ENCODE measurements at regions not wholly inside any gene's neighbourhood (a gene's known extent, or its start where the extent isn't known, plus 50 kb on each side); places are given as distances from the start of the nearest gene placed in this dataset.
"Not testable (repeated sequence)": the region's sequence is repeated elsewhere in the genome, so short reads cannot be mapped to it uniquely, and the experiment has no call there.

DNA sequence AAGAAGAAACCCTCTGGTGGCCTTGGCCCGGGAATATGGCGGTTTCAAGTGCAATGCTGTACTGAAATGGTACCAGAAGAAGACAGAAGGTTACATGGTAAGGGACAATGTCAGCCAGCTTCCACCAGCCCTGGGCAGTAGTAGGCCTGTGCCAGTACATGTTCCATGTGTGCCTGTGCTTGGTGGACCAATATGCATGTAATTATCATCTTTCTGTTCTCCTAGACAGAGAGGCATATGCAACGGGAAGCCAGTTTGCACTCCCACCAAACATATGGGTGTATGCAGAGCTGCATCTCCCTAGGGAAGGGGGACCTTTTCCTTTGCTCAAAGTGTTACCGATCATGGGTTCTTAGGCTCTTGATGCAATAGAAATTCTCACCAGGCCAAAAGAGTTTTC, 80.9 kb upstream of the ADORA2B start:
- not testable (repeated sequence) for DNase-seq

DNA sequence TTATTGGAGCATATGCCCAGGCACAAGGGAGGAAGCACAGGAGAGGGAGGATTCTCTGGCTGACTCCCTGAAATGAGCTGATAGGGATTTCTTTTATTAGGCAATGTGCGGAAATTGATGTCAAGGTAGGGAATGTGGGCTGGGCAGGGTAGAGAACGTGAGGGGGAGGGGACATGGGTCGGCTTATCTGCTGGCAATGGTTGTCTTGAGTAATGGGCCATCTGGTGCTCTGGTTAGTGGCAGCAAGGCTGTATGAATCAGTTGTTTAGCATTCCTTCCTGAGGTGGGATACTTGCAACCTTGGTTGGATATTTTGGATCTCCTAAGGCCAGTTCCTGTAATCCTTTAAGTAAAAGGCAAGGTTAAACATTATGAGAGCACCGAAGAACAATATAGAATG, 80.5 kb upstream of the ADORA2B start:
- not testable (repeated sequence) for DNase-seq

DNA sequence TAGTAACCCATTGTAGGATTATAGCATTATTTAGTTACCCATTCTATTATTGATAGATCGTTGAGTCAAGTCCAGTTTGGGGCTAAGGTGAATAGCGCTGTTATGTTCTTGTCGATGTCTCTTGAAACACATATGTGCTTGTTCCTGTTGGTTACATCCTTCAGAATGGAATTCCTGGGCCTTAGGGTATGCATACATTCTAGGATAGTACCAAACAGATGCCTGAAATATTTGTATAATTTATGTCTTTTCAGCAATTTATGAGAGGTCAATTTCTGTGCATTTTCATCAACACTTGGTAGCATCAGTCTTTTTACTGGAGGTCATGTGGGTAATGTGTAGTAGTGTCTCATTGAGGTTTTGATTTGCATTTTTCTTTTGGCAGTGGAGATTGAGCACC, 78.9 kb upstream of the ADORA2B start:
- not testable (repeated sequence) for DNase-seq

DNA sequence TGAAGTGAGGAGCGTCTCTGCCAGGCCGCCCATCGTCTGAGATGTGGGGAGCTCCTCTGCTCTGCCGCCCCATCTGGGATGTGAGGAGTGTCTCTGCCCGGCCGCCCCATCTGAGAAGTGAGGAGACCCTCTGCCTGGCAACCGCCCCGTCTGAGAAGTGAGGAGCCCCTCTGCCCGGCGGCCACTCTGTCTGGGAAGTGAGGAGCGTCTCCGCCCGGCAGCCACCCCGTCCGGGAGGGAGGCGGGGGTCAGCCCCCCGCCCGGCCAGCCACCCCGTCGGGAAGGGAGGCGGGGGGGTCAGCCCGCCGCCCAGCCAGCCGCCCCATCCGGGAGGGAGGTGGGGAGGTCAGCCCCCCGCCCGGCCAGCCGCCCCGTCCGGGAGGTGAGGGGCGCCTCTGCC, 77.6 kb upstream of the ADORA2B start:
- DNase-seq = not testable (repeated sequence)

DNA sequence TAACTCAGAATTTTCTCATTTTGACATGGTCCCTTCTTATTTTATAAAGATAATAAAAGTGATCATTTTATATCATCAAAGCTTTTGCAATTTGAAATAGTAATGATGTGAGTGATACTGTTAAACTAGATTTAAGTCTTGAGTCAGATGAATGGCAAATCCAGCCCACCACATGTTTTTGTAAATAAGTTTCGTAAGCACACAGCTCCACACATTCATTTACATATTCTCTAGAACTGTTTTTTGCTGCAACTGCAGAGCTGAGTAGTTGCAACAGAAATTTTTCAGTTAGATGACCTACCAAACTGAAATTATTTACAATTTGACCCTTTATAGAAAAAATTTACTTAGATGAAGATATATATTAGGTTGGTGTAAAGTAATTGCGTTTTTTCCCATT, 75.1 kb upstream of the ADORA2B start:
- not testable (repeated sequence) for DNase-seq

DNA sequence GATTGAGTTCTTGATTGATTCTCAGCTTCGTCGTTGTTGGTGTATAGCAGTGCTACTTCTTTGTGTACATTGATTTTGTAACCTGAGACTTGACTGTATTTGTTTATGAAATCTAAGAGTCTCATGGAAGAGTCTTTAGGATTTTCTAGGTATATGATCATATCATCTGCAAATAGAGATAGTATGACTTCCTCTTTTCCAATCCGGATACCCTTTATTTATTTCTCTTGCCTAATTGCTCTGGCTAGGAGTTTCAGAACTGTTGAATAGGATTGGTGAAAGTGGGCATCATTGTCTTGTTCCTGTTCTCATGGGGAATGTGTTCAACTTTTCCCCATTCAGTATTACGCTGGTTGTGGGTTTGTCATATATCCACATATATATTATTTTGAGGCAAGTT, 72.3 kb upstream of the ADORA2B start:
- DNase-seq = not testable (repeated sequence)

DNA sequence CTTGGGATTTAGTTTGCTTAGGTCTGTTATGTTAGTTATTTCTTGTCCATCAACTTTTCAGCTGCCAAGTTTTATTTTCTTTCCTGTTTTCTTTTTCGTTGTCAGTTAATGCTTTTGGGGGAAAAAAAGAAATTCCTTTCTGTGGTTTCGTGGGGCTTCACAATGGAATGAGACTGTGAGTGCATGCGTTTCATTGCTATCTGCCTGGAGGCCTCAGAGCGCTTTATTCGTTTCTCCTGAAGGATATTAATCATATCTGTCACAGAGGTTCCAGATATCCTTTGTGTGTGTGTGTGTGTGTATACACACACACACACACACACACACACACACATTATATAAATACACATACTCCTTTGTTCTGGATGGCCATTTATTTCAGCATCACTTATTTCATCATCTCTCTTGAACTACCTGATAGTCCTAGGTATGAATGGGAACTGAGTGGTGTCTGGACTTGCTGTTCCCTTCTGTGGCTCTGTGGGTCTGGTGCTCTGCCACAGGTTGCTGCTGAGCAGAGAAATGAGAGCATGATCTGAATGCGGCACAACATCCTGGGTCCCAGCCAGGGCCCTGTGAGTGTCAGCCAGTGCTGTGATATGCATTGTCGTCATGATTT, 66.9 kb upstream of the ADORA2B start:
- DNase-seq = not testable (repeated sequence)

DNA sequence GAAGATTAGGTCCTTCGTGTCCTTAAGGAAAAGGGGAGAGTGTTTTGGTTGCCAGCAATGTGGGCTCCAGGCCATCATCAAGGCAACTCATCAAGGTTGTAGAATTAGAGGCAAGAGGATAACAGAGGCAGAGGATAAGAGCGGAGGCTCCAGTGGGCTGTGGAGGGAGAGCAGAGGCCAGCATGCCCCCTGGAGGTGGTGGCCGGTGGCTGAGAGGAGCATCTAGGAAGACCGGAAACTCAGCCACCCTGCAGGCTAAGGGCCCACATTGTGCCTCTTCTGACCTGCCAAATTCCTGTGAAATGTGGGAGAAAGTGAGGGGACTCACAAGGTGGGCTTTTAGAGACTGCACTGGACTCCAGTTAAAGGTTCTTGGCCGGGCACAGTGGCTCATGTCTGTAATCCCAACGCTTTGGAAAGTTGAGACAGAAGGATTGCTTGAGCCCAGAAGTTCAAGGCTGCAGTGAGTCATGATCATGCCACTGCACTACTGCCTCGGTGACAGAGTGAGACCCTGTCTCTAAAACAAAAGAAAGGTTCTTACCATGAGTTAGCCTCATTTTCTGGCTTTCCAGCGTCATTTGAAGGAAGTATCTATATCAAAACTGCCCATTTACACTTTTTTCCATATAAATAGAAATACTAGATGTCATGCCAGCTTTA, 62.7 kb upstream of the ADORA2B start:
- DNase-seq = no peak

DNA sequence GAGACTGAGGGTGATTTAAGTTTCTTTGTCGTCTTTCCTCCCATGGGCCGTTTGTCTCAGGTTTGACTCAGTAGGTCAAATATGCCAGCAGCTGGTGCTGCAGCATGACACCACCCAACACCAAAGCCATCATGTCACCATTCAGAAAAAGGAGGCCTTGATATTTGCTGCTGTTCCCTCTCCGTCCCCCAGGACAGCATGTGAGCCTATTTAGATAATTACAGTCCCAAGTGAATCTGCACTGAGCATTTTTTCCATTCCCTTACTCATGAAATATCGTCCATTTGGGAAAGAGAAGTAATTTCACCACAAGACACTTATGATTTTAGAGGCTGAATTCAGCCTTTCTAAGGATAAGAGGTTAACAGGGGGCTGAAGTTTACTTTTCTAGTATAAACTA, 62.2 kb upstream of the ADORA2B start:
- DNase-seq = no peak

DNA sequence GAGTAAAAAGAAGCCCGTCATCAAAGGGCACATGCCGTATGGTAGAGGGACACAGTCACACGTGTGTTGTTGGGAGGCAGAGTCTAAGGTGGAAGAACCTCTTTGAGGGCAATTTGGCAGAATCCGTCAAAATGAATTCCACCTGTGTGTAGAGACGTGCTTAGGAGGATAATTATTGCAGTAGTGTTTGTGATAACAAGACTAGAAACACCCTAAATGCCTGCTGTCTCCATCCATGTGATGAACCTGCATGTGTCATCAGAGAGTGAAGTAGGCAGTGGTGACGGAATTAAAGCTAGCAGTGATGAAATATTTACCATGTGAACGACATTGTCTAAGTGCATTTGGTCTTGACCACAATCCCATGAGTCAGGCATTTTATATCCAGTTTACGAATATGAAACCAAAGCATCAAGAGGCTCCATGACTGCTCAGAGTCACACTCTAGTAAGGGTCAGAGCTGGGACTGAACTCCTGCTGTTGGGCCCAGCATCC, 61.3 kb upstream of the ADORA2B start:
- no peak for DNase-seq

DNA sequence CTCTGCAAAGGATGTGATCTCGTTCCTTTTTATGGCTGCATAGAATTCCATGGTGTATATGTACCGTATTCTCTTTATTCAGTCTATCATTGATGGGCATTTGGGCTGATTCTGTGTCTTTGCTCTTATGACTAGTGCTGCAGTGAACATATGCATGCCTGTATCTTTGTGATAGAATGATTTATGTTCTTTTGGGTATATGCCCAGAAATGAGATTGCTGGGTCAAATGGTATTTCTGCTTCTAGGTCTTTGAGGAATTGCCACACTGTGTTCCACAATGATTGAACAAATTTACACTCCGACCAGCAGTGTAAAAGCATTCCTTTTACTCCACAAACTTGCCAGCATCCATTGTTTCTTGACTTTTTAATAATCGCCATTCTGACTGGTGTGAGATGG, 60.2 kb upstream of the ADORA2B start:
- DNase-seq = no peak

DNA sequence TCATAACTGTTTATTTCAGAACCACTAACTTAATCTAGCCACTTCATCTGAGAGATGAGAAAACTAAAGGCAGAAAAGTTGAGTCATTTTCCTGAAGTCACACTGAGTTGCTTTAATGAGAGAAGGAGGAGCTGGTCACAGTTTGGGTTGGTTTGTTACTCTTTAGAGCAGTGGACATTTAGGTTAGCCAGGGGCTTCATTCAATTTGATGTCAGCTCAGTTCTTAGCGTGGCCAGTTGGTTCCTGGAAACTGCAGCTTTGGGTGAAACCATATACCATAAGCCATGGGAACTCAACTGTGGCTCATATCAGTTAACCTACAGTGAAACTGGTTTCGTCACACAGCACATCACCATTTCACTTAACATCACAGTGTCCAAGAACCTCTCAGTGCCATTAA, 59.2 kb upstream of the ADORA2B start:
- DNase-seq = no peak

DNA sequence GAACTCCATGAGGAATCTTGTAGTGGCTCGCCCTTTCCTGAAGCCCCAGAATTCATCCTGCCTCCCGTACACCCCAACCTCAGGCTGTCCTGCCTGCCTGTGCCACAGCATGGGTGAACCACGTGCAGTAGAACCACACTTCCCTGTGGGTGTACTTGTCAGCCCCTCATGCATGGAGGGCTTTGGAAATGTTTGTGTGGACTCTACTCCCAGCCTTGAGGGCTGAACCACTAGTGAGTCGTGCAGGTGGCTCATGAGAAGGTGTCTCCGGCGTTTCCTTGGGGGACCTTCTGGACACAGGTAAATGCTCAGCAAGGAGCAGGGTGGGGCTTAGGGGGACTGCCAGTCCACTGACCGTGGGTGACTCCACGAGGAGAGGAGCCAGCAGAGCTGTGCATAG, 58.7 kb upstream of the ADORA2B start:
- DNase-seq = no peak

DNA sequence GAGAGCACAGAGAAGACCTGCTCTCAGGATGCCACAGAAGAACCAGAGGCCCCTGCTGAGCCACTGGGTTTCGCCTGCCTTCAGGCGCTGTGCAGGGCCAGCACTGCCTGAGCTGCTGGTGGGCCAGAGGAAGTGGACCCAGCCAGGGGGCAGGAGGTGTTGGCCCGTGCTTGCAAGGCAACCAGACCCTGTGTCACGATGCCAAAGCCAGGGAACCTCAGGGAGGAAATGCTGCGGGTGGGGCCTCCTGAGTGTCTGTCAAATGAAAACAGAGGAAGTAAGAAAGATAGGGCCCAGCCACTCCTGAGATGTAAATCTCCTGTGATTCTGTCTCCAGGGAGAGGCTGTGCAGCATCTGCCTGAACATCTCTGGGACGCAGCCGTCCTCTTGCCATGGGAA, 58.1 kb upstream of the ADORA2B start:
- DNase-seq = no peak

DNA sequence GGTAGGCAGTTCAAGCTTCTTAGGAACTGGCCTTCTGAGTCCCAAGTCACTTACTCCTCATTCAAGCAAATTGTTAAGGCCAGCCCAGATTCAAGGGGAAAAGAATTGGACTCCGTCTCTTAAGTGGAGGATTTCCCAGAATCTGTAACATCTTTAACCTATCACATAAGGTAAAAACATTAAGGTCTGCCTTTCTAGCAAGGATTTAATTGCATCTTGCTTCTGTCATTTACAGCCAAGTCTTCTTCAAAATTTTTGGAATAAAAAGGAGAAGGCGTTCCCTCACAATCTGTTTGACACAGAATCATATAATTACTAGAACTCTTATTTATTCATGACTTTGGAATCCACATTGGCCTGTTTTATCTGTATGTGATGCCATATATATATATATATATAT, 56.5 kb upstream of the ADORA2B start:
- DNase-seq = no peak

DNA sequence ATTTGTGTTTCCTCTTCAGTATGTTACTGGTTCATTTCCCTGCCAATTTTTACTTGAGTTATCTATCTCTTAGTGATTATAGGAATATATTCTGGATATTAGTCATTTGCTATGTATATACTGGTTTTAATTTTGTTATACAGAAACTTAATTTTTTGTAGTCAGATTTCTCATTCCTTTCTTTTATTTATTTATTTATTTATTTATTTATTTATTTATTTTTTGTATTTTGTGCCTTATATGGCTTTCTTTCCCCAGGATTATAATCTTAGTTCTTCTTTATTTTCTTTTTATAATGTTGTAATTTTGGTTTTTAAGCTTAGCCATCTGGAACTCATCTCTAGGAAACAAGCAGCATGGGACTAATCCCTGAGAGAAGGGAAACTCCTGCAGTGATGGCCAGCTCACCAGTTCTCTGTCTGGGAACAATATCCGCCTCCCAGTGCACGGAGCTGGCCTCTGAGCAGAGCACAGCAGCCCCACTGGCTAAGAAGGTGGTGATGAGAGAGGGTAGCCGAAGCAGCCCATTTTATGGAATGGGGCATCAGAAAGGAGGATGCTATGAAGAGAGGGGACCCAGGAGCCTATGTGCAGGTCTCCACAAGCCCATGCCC, 54.5 kb upstream of the ADORA2B start:
- no peak for DNase-seq

DNA sequence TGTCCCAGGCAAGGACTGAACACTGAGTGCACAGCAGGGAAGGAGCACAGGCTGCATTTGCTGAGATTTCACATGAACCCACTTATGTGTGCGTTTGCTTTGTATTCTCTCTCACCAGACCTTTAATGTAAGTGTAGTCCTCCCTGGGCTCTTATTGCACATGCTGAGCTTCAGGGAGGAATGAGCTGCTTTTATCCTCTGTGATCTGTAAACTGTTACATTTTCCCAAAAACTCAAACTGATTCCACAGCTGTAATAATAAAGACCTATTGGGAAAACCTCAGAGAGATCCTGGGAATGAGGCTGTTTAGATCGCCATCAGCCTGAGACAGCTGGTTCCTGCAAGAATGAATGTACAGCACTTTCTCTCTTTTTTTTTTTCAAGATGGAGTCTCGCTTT, 53.6 kb upstream of the ADORA2B start:
- DNase-seq = peak; percentile 34

DNA sequence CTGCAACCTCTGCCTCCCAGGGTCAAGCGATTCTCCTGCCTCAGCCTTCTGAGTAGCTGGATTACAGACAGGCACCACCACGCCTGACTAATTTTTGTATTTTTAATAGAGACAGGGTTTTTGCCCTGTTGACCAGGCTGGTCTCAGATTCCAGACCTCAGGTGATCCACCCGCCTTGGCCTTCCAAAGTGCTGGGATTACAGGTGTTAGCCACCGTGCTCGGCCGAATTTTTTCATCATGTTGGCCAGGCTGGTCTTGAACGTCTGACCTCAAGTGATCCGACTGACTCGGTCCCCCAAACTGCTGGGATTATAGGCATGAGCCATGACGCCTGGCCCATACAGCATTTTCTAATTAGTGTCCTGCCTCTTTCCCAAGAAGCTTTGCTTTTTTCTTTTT, 52.7 kb upstream of the ADORA2B start:
- no peak for DNase-seq

DNA sequence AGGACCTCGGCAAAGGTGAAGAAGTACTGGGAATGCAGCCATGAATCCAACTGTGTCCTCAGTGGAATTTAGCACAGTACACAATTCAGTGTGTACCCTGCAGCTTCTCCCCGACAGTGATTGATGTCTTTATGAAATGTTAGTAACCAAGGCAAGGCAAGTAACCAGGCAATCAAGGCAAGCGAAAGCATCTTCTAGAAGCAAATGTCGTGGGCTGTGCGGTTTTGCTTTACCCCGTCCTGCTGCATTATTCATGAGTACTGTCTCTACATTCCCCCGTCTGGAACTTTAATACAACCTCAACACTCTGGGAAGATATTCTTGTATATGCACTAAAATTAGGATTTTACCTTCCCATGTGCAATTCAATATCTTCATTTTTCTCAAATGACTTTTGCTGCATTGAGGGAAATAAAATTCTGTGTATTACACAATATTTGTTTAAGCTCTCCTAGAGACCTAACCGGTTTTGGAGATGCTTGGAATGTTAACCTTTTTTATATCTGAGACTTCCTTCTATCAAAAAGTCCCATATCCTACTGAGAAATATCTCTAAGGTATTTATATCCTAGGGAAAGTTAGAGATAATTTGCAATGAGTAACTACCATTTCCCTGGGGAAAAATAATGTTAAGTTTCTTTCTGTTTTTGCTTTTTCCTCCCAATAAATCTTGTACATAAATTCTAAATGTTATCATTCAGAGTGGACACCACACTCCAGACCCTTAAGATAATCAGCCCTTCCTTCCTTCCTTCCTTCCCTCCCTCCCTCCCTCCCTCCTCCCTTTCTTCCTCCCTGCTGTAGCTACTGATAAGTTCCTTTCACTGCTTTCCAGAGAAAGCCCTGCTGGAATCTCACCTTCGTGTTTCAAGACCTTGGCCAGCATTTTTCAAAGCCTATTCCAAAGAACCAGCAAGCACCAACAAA, 51.9 kb upstream of the ADORA2B start:
- DNase-seq = no peak

DNA sequence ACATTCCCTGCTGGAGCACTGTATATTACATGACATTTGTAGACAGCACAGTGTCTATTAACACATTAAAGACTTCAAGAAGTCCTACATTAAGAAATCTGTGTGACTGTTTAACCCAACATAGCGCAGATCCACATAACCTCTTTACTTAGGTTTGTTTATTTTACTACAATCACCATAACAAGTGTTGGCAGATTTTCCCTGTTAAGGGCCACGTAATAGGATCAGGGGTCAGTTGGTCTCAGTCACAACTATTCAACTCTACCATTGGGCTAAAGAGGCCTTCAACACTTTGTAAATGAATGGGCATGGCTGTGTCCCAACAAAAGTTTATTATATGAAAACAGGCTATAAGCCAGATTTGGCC, 51.3 kb upstream of the ADORA2B start:
- no peak for DNase-seq

DNA sequence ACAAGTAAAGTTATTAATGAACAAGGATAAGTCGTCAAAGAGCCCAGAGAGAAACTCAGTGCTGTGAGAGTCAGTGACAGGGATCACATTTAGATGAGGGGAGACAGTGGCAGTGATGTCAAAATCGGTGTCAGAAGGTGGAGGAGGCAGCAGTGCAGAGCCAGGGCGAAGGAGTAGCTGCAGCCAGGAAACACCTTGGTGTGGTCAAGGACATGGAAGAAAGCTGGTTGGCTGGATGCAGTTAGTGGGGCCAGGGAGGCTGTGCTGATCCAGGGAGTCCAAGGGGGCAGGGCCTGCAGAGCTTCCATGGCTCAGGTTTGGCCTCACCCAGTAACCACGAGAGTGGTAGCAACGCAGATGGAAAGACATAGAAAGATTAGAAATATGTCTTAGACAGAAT, 50.7 kb upstream of the ADORA2B start:
- DNase-seq = no peak

DNA sequence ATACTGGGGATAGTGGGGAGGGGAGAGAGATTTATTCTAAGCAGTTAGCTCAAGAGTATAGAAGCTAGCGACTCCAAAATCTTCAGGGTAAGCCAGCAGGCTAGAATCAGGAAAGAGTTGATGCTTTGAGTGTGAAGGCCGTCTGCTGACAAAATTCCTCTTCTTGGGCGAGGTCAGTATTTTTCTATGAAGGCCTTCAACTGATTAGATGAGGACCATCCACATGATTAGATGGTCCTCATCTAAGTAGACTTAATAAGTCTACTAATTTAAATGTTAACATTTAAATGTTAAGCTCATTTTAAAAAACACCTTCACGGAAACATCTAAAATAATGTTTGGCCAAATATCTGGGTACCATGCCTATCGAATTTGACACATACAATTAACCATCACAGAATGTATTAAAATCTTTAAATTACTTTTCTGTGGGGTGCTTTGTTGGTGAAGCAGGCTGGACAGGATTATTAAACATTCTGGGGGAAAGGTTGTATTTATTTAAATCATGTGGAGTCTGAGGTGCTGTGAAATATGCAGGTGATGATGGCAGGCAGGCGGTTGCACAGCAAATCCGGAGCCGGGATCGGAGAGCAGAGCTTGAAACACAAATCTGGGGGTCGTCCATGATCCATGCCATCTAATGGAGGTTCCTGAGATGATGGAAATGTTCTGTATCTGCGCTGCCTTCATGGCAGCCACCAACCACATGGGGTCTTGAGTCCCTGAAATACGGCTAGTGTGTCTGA, 49.8 kb upstream of the ADORA2B start:
- no peak for DNase-seq

Data from hindlimb muscle (tissue), 1 donor.